GM10266 (cell line): ENCODE measurements at regions not wholly inside any gene's neighbourhood (a gene's known extent, or its start where the extent isn't known, plus 50 kb on each side); places are given as distances from the start of the nearest gene placed in this dataset.

Experiments used
- DNase-seq: peaks from one replicate; pipeline ENCODE4 v3.0.0; 2012; ENCODE audit errors: extremely low spot score
- TF ChIP-seq, protein P1 (sequence below): IDR thresholded peaks from 2 replicates; pipeline ENCODE4 v1.5.1; 2012; ENCODE audit warnings: mild to moderate bottlenecking, low read depth; ENCODE audit not compliant: control insufficient read depth, insufficient read depth; ENCODE audit errors: missing control alignments

DNA sequence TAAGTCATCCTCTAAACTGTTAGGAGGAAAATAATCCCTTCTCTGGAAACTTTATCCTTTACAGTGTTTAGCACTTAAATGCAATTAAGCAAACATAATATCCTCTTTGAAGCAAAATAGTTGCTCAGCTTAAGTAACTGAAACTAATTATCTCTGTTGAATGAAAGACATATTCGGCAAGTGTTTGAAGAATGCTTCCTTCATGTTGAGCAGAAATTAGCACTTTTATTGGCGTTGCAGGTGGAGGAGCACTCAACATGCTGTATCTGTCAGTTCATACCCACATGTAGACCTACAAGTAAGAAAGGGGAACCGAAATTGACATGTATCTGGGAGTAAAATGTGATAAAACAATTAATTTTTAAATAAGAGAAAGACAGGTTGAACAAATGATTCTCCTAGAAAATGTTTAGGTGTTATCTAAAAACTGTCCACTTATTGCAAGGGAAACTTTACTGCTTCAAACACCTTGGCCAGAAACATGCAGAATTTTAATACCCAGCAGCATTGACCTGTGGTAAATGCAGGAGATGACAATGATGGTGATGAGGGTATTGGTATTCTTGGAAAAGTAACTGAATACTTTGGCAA lies 987.0 kb upstream of the MAP3K7 start:
- no peak for DNase-seq
- TF ChIP-seq, protein P1, sequence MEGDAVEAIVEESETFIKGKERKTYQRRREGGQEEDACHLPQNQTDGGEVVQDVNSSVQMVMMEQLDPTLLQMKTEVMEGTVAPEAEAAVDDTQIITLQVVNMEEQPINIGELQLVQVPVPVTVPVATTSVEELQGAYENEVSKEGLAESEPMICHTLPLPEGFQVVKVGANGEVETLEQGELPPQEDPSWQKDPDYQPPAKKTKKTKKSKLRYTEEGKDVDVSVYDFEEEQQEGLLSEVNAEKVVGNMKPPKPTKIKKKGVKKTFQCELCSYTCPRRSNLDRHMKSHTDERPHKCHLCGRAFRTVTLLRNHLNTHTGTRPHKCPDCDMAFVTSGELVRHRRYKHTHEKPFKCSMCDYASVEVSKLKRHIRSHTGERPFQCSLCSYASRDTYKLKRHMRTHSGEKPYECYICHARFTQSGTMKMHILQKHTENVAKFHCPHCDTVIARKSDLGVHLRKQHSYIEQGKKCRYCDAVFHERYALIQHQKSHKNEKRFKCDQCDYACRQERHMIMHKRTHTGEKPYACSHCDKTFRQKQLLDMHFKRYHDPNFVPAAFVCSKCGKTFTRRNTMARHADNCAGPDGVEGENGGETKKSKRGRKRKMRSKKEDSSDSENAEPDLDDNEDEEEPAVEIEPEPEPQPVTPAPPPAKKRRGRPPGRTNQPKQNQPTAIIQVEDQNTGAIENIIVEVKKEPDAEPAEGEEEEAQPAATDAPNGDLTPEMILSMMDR, result no peak

DNA sequence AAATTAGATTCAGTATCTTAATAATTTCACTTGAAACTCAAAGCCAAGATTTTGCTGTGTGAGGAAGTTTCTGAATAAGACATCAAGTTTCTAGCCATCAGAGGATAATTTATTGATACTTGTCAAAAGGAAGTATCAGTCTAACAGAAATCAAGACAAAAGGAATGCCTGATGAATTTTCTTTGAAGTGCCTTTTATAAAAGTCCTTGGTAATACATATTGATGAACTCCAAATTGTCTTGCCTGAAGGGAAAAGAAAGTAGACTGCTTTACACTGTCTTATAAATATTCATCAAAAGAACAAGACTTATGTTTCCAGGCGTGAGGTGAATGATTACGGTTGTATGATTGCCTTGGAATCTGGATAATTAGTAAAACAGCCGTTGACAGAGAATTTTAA lies 986.0 kb upstream of the MAP3K7 start:
- DNase-seq, result no peak
- TF ChIP-seq, protein P1, result no peak

DNA sequence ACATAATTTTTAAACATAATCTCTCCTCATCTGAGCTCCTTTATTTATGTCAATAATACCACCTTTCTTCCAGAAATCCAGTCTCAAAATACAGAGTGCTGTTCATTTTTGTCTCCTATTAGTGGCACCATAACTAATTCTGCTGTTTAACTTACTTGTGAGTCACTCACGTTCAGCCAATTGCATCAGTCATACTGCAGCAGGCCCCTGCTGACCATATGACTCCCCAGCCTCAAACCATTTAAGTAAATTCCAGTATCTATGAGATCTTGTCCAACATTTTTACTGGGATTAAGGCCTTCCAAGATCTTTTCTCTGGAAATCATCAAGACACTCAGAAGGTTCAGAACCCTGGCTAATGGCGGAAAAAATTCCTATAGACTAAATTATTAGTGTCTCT lies 982.2 kb upstream of the MAP3K7 start:
- TF ChIP-seq, protein P1, result no peak

DNA sequence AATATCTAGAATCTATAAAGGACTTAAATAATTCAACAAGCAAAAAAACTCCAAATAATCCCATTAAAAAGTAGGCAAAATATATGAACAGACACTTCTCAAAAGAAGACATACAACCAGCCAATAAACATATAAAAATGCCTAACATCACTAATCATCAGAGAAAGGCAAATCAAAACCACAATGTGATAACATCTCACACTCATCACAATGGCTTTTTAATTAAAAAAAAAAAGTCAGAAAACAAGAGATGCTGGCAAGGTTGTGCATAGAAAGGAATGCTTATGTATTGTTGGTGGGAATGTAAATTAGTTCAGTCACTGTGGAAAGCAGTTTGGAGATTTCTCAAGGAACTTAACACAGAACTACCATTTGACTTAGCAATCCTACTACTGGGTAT lies 979.6 kb upstream of the MAP3K7 start:
- no peak for DNase-seq

More for the DNA sequence above, 982.2 kb upstream of the MAP3K7 start:
- DNase-seq, result no peak

DNA sequence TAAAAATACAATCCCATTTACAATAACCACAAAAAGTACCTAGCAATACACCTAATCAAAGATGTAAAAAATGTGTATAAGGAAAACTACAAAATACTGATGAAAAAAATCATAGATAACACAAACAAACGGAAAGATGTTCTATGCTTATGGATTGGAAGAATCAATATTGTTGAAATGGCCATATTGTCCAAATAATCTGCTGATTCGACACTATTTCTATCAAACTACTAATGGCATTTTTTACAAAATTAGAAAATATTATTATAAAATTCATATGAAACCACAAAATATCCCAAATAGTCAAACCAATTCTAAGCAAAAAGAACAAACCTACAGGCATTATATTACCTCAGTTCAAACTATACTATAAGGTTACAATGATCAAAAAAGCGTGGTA lies 978.3 kb upstream of the MAP3K7 start:
- TF ChIP-seq, protein P1, result no peak
- DNase-seq, result no peak

More for the DNA sequence above, 979.6 kb upstream of the MAP3K7 start:
- TF ChIP-seq, protein P1, result no peak

DNA sequence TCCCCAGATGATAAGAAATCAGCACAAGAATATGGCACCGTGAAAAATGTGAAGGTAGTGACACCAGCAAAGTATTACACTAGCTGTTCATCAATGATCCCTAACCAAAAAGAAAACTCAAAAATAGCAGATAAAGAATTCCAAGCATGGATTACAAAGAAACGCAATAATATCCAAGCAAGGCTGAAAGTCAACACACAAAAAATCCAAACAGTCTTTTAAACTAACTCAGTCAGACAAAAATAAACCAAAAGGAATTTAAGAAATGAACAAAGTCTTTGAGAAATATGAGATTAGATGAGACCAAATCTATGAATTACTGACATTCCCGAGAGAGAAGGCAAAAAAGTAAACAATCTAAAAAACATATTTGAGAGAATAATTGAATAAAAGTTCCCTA lies 976.1 kb upstream of the MAP3K7 start:
- TF ChIP-seq, protein P1, result no peak
- no peak for DNase-seq

DNA sequence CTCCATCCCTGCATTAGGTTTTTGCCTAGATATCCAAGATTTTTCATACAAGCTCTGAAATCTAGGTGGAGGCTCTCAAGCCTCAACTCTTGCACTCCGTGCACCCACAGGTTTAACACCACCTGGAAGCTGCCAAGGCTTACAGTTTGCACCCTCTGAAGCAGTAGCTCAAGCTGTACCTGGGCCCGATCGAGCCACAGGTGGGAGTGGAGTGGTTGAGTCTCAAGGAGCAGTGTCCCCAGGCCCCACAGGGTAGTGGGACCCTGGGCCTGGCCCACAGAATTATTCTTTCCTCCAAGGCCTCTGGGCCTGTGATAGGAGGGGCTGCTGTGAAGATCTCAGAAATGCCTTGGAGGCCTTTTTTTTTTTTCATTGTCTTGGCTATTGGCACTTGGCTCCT lies 973.5 kb upstream of the MAP3K7 start:
- TF ChIP-seq, protein P1, result no peak
- DNase-seq, result no peak
